OCI-LY1 (cell line): ENCODE measurements at regions not wholly inside any gene's neighbourhood (a gene's known extent, or its start where the extent isn't known, plus 50 kb on each side); places are given as distances from the start of the nearest gene placed in this dataset.

Experiments
- CTCF ChIP-seq: fragments of 200-600 bp; sonication (generic), shearing (Covaris generic); IDR thresholded peaks from 2 replicates; pipeline ENCODE4 v1.5.1; 2017; ENCODE audit warnings: mild to moderate bottlenecking, antibody characterized with exemption, low read length, moderate library complexity, mixed read lengths
- EZH2 ChIP-seq: fragments of 200-600 bp; sonication (generic), shearing (Covaris generic); IDR thresholded peaks from 2 replicates; pipeline ENCODE4 v1.8.0; 2017; ENCODE audit warnings: borderline replicate concordance, mixed run types, mild to moderate bottlenecking, antibody characterized with exemption, low read length, moderate library complexity, mixed read lengths

- TF ChIP-seq CTCF (no peak; the same call in 1 of the 2 replicates), EZH2 (no peak)
Measured at GRCh38 chr13:71285700-71286099, 581.3 kb downstream of the DACH1 start.
